ENCODE measurements at regions not wholly inside any gene's neighbourhood (a gene's known extent, or its start where the extent isn't known, plus 50 kb on each side); places are given as distances from the start of the nearest gene placed in this dataset.

DNA sequence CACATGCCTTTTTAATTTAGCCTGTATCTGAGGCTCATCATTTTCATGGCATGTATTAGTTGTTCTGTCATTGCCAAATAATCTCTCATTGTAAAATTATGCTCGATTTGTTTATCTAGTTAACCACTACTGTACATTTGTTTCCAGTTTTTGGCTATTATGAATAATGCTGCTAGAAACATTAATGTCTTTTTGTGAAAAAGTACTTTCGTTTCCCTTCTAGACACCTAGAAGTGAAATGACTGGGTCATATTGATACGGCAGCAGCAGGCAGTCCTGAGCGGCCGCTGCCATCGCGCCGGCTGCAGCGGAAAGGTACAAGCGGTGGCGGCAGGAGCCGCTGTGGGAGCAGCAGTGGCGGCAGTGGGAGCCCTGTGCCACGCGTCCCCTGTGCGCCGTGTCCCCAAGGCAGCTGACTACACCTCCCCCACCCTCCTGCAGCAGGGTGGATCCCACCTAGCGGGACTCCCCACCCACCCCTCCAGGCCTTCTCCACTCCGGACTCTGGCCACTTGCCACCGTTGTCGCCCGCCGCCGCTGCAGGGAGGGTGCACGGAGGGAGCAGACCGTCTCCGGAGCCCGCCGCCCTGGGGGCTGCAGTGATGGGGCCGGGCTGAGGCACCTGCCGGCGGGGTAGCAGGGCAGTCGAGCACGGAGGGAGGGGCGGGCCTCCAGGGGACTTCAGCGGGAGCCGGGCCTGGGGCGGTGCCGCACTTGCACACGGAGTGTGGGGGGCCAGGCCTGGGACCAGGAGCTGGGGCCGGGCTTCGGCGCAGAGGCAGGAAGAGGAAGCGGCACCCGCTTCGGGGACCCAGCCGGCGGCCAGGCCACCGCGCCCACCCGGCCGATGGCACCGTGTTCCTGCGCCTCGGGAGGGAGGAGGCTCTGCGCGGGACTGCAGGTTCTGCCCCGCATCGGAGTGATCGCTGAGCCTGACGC, 66.8 kb upstream of the RGS7 start:
- TF ChIP-seq, protein P1, sequence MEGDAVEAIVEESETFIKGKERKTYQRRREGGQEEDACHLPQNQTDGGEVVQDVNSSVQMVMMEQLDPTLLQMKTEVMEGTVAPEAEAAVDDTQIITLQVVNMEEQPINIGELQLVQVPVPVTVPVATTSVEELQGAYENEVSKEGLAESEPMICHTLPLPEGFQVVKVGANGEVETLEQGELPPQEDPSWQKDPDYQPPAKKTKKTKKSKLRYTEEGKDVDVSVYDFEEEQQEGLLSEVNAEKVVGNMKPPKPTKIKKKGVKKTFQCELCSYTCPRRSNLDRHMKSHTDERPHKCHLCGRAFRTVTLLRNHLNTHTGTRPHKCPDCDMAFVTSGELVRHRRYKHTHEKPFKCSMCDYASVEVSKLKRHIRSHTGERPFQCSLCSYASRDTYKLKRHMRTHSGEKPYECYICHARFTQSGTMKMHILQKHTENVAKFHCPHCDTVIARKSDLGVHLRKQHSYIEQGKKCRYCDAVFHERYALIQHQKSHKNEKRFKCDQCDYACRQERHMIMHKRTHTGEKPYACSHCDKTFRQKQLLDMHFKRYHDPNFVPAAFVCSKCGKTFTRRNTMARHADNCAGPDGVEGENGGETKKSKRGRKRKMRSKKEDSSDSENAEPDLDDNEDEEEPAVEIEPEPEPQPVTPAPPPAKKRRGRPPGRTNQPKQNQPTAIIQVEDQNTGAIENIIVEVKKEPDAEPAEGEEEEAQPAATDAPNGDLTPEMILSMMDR (IDR thresholded peaks at IDR 0.05): no peak
- TF ChIP-seq POLR2A (IDR thresholded peaks at IDR 0.05): no peak

All from upper lobe of left lung (tissue), 4 donors.